ENCODE measurements at regions not wholly inside any gene's neighbourhood (a gene's known extent, or its start where the extent isn't known, plus 50 kb on each side); places are given as distances from the start of the nearest gene placed in this dataset.

DNA sequence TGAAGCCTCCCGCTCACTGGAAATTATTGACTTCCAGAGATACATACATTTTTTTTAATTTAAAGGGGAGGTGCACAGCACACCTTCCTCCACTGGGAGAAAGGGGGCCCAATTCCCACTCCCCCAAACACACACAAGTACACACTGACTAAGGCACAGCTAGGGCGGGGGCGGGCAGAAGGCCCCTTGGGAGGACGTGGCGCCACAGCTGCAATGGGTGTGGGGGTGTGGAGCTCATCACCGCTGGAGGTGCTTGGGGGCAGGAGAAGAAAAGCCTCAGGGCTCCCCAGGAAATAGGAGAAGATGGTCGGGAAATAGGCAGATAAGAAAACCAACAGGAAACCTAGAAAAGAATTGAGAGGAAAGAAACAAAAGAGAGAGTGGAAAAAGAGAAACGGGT, 127.3 kb upstream of the FAM98A start:
- ChIA-PET CTCF (no interaction called here), POLR2A (ENCODE audit: low non-redundant PET) (no interaction called here)
- no peak for TF ChIP-seq EZH2 (IDR thresholded peaks at IDR 0.05; ENCODE audit: borderline replicate concordance, low read depth, low read length, poor library complexity, severe bottlenecking)
- TF ChIP-seq, protein P1, sequence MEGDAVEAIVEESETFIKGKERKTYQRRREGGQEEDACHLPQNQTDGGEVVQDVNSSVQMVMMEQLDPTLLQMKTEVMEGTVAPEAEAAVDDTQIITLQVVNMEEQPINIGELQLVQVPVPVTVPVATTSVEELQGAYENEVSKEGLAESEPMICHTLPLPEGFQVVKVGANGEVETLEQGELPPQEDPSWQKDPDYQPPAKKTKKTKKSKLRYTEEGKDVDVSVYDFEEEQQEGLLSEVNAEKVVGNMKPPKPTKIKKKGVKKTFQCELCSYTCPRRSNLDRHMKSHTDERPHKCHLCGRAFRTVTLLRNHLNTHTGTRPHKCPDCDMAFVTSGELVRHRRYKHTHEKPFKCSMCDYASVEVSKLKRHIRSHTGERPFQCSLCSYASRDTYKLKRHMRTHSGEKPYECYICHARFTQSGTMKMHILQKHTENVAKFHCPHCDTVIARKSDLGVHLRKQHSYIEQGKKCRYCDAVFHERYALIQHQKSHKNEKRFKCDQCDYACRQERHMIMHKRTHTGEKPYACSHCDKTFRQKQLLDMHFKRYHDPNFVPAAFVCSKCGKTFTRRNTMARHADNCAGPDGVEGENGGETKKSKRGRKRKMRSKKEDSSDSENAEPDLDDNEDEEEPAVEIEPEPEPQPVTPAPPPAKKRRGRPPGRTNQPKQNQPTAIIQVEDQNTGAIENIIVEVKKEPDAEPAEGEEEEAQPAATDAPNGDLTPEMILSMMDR (conservative IDR thresholded peaks at IDR 0.05; ENCODE audit: low read depth, low read length) = no peak
- BruUV-seq (replicated peaks) = no TSS peak
- intact Hi-C loops (cut with micrococcal nuclease; ENCODE audit: unreplicated experiment) = no loop called here
- DNase-seq (ENCODE audit: low spot score) = no peak
- H3K4me3 ChIP-seq (ENCODE audit: low read depth, low read length, poor library complexity, severe bottlenecking) = no peak overlapping the region
- H3K4me1 ChIP-seq (ENCODE audit: insufficient read depth, low read length, poor library complexity, severe bottlenecking) = peaks cover 11% of the 10 kb centered on the region
- H3K9me3 ChIP-seq (ENCODE audit: low read depth, low read length, poor library complexity, severe bottlenecking) = no peaks in the 10 kb centered on the region
- H3K27ac ChIP-seq (ENCODE audit: low read depth, low read length, poor library complexity, severe bottlenecking) = no peak overlapping the region
- H3K27me3 ChIP-seq (replicated peaks; ENCODE audit: insufficient read depth, low read depth, low read length, poor library complexity) = no peaks in the 10 kb centered on the region
- no peaks in the 10 kb centered on the region for H3K36me3 ChIP-seq (ENCODE audit: insufficient read depth, low read length, poor library complexity, severe bottlenecking)

DNA sequence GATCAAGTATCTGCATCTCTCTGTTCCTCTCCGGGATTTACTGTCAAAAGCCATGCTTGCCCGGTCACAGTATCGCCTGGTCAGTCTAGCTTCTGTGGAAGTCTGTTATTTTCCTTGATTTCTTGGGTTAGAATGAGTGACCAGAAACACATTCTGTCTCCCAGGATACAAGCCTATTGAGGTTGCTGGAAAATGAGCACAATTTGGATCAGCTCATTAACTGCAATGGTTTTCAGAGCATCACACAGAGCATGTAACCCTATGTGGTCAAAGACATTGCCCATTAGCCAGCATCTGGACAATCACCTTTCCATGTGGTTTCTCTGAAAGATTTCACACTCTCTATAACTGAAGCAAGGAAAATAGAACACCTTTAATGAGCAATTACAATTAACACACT, 124.2 kb upstream of the FAM98A start:
- CTCF ChIA-PET = no interaction called here
- no TSS peak for BruUV-seq (replicated peaks)
- intact Hi-C loops (cut with micrococcal nuclease; ENCODE audit: unreplicated experiment) = no loop called here
- POLR2A ChIA-PET (ENCODE audit: low non-redundant PET) = no interaction called here
- no peak overlapping the region for H3K4me3 ChIP-seq (ENCODE audit: low read depth, low read length, poor library complexity, severe bottlenecking)
- H3K36me3 ChIP-seq (ENCODE audit: insufficient read depth, low read length, poor library complexity, severe bottlenecking) = no peaks in the 10 kb centered on the region
- no peak for DNase-seq (ENCODE audit: low spot score)
- H3K9me3 ChIP-seq (ENCODE audit: low read depth, low read length, poor library complexity, severe bottlenecking) = no peaks in the 10 kb centered on the region
- no peak overlapping the region for H3K27ac ChIP-seq (ENCODE audit: low read depth, low read length, poor library complexity, severe bottlenecking)
- TF ChIP-seq EZH2 (IDR thresholded peaks at IDR 0.05; ENCODE audit: borderline replicate concordance, low read depth, low read length, poor library complexity, severe bottlenecking) = no peak
- TF ChIP-seq, protein P1 (conservative IDR thresholded peaks at IDR 0.05; ENCODE audit: low read depth, low read length) = no peak
- H3K4me1 ChIP-seq (ENCODE audit: insufficient read depth, low read length, poor library complexity, severe bottlenecking) = peaks cover 11% of the 10 kb centered on the region
- no peaks in the 10 kb centered on the region for H3K27me3 ChIP-seq (replicated peaks; ENCODE audit: insufficient read depth, low read depth, low read length, poor library complexity)

DNA sequence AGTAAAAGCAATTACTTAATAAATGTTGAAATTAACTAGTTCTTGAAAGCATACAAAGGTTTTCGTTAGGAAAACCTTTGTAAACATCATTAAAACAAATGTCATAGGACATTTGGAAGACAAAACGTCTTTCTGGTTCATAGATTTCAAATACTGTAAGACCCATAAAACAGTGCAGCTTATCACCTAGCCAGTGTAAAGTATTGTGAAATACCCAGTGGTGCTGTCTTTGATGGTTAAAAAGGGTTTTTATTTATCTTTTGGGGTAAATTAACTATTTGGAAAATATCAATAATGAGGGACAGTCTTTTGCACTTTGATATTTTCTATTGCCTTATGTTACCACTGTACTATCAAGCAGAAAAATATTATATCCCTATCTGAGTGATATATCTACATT, 120.0 kb upstream of the FAM98A start:
- TF ChIP-seq, protein P1 (conservative IDR thresholded peaks at IDR 0.05; ENCODE audit: low read depth, low read length) = no peak
- H3K27ac ChIP-seq (ENCODE audit: low read depth, low read length, poor library complexity, severe bottlenecking) = no peak overlapping the region
- H3K27me3 ChIP-seq (replicated peaks; ENCODE audit: insufficient read depth, low read depth, low read length, poor library complexity) = no peaks in the 10 kb centered on the region
- no peaks in the 10 kb centered on the region for H3K4me1 ChIP-seq (ENCODE audit: insufficient read depth, low read length, poor library complexity, severe bottlenecking)
- intact Hi-C loops (cut with micrococcal nuclease; ENCODE audit: unreplicated experiment) = no loop called here
- no TSS peak for BruUV-seq (replicated peaks)
- H3K4me3 ChIP-seq (ENCODE audit: low read depth, low read length, poor library complexity, severe bottlenecking) = no peak overlapping the region
- H3K9me3 ChIP-seq (ENCODE audit: low read depth, low read length, poor library complexity, severe bottlenecking) = no peaks in the 10 kb centered on the region
- H3K36me3 ChIP-seq (ENCODE audit: insufficient read depth, low read length, poor library complexity, severe bottlenecking) = no peaks in the 10 kb centered on the region
- ChIA-PET POLR2A (ENCODE audit: low non-redundant PET) (no interaction called here), CTCF (no interaction called here)
- DNase-seq (ENCODE audit: low spot score) = no peak
